IMR-90 (cell line): ENCODE measurements at regions not wholly inside any gene's neighbourhood (a gene's known extent, or its start where the extent isn't known, plus 50 kb on each side); places are given as distances from the start of the nearest gene placed in this dataset.

Experiments
- ATAC-seq: fragments of 200-7000 bp; cut with Tn5 transposase; 2 replicates; pipeline ENCODE4 v1.9.1; 2020; ENCODE audit warnings: low read depth, mild to moderate bottlenecking, moderate library complexity
- BruUV-seq: library from RNA; stranded (reverse); fragments of 400-500 nt; replicated peaks from 2 replicates; lab custom pipeline; 2021; lab: Mats Ljungman, UMichigan
- CTCF ChIA-PET: fragments of 300-600 bp; formaldehyde crosslinking; extraction: SDS; loops from one replicate; lab custom pipeline; 2021; ENCODE audit warnings: antibody characterized with exemption; lab: Yijun Ruan, JAX
- POLR2A ChIA-PET: fragments of 300-600 bp; sonication (Branson Sonifier 250); formaldehyde crosslinking; loops from one replicate; lab custom pipeline; 2022; ENCODE audit warnings: antibody characterized with exemption; ENCODE audit not compliant: unreplicated experiment; lab: Charles Lee
- DNase-seq: peaks from one replicate; pipeline ENCODE4 v3.0.0; 2013
- H2AFZ ChIP-seq: replicated peaks from 2 replicates; pipeline ENCODE3; 2013; ENCODE audit warnings: low read length, mild to moderate bottlenecking; ENCODE audit not compliant: poor library complexity
- H2AK5ac ChIP-seq: 2 replicates; pipeline ENCODE4 v1.6.1; 2013; ENCODE audit warnings: low read depth, low read length, inconsistent platforms
- H2AK9ac ChIP-seq: replicated peaks from 2 replicates; pipeline ENCODE3; 2013; ENCODE audit warnings: mild to moderate bottlenecking, low read depth, low read length, moderate library complexity; ENCODE audit not compliant: poor library complexity
- H2BK120ac ChIP-seq: 2 replicates; pipeline ENCODE4 v1.6.1; 2013; ENCODE audit warnings: low read depth, low read length, inconsistent platforms
- H2BK15ac ChIP-seq: 3 replicates; pipeline ENCODE4 v1.6.1; 2013; ENCODE audit warnings: low read depth, low read length, inconsistent platforms
- H2BK20ac ChIP-seq: 2 replicates; pipeline ENCODE4 v1.6.1; 2013; ENCODE audit warnings: low read depth, mild to moderate bottlenecking, inconsistent platforms, low read length, moderate library complexity
- H2BK5ac ChIP-seq: 2 replicates; pipeline ENCODE4 v1.6.1; 2013; ENCODE audit warnings: mild to moderate bottlenecking, low read depth, low read length, inconsistent platforms; ENCODE audit not compliant: poor library complexity, severe bottlenecking
- H3K14ac ChIP-seq: replicated peaks from 2 replicates; pipeline ENCODE4 v1.6.1; 2013; ENCODE audit warnings: low read depth, low read length, inconsistent platforms
- H3K18ac ChIP-seq: 2 replicates; pipeline ENCODE4 v1.6.1; 2013; ENCODE audit warnings: low read depth, low read length, control low read depth
- H3K23ac ChIP-seq: 2 replicates; pipeline ENCODE4 v1.6.1; 2013; ENCODE audit warnings: low read depth, low read length, inconsistent platforms
- H3K27ac ChIP-seq: 2 replicates; pipeline ENCODE4 v1.5.1; 2013; ENCODE audit warnings: mild to moderate bottlenecking, control low read depth, low read length; ENCODE audit not compliant: insufficient read depth
- H3K27me3 ChIP-seq: 2 replicates; pipeline ENCODE4 v1.6.1; 2013; ENCODE audit warnings: low read length; ENCODE audit not compliant: control insufficient read depth, insufficient read depth
- H3K36me3 ChIP-seq: 2 replicates; pipeline ENCODE4 v1.6.1; 2013; ENCODE audit warnings: low read length, mixed read lengths; ENCODE audit not compliant: control insufficient read depth, insufficient read depth
- H3K4ac ChIP-seq: 2 replicates; pipeline ENCODE4 v1.6.1; 2013; ENCODE audit warnings: low read depth, low read length, inconsistent platforms
- H3K4me1 ChIP-seq: 2 replicates; pipeline ENCODE4 v1.6.1; 2013; ENCODE audit warnings: low read length, mixed read lengths; ENCODE audit not compliant: control insufficient read depth, insufficient read depth
- H3K4me2 ChIP-seq: 2 replicates; pipeline ENCODE4 v1.6.1; 2013; ENCODE audit warnings: low read depth, mild to moderate bottlenecking, control low read depth, low read length, moderate library complexity
- H3K4me3 ChIP-seq: 2 replicates; pipeline ENCODE4 v1.5.1; 2013; ENCODE audit warnings: low read depth, mild to moderate bottlenecking, control low read depth, low read length, moderate library complexity; ENCODE audit not compliant: insufficient read depth
- H3K56ac ChIP-seq: 2 replicates; pipeline ENCODE4 v1.6.1; 2013; ENCODE audit warnings: low read length, inconsistent platforms; ENCODE audit not compliant: insufficient read depth; ENCODE audit errors: extremely low read depth
- H3K79me1 ChIP-seq, 2 experiments: 2 replicates each; pipeline ENCODE4 v1.6.1; 2013; ENCODE audit warnings: low read length in 2 of 2, inconsistent platforms in 1 of 2, low read depth in 1 of 2
- H3K9ac ChIP-seq: 2 replicates; pipeline ENCODE4 v1.6.1; 2013; ENCODE audit warnings: low read depth, low read length, control low read depth
- H3K9me1 ChIP-seq: 2 replicates; pipeline ENCODE4 v1.6.1; 2013; ENCODE audit warnings: low read length, inconsistent platforms; ENCODE audit not compliant: insufficient read depth
- H3K9me3 ChIP-seq: 2 replicates; pipeline ENCODE4 v1.6.1; 2013; ENCODE audit warnings: low read length; ENCODE audit not compliant: control insufficient read depth, insufficient read depth
- H4K20me1 ChIP-seq: 2 replicates; pipeline ENCODE4 v1.6.1; 2013; ENCODE audit warnings: low read length, inconsistent platforms; ENCODE audit not compliant: insufficient read depth
- H4K5ac ChIP-seq: 2 replicates; pipeline ENCODE4 v1.6.1; 2013; ENCODE audit warnings: mild to moderate bottlenecking, low read depth, low read length, control low read depth
- H4K8ac ChIP-seq, 2 experiments: 2 replicates each; pipeline ENCODE4 v1.6.1; 2013; ENCODE audit warnings: low read depth in 2 of 2, low read length in 2 of 2, control low read depth in 1 of 2, inconsistent platforms in 1 of 2
- H4K91ac ChIP-seq: 2 replicates; pipeline ENCODE4 v1.6.1; 2013; ENCODE audit warnings: low read depth, low read length, inconsistent platforms; ENCODE audit not compliant: insufficient read depth
- BHLHE40 ChIP-seq: fragments of 150-350 bp; IDR thresholded peaks from 2 replicates; pipeline ENCODE4 v1.6.1; 2016; ENCODE audit warnings: mild to moderate bottlenecking, low read depth, low read length
- CEBPB ChIP-seq: IDR thresholded peaks from 2 replicates; pipeline ENCODE4 v1.6.1; 2012; ENCODE audit warnings: low read depth, low read length, improper control_type of control experiment
- CHD1 ChIP-seq: IDR thresholded peaks from 2 replicates; pipeline ENCODE4 v1.6.1; 2012; ENCODE audit warnings: low read depth, low read length, improper control_type of control experiment
- SMC3 ChIP-seq: fragments of 150-350 bp; IDR thresholded peaks from 2 replicates; pipeline ENCODE4 v1.6.1; 2016; ENCODE audit warnings: low read depth, mild to moderate bottlenecking, antibody characterized with exemption, low read length, moderate library complexity
- WGBS, 2 experiments: methylation state at CpG; one replicate each; pipeline versions ENCODE4 v1.1.5 to v1.1.7; 2013; ENCODE audit warnings: missing lambda C conversion rate in 2 of 2; ENCODE audit not compliant: insufficient read length in 1 of 2; ENCODE audit errors: extremely low coverage in 2 of 2; 5-methylcytosine and 5-hydroxymethylcytosine counted together
- dilution Hi-C: fragments of 300-500 bp; cut with HindIII; formaldehyde crosslinking; loops from one replicate; pipeline ENCODE4 v1.14.3; 2018; ENCODE audit warnings: low sequenced_read_pairs; ENCODE audit not compliant: unreplicated experiment
- in situ Hi-C: fragments of 300-500 bp; cut with MboI; formaldehyde crosslinking; loops from 3 replicates; pipeline ENCODE4 v1.14.3; 2019; ENCODE audit warnings: low sequenced_read_pairs, inconsistent platforms, mixed read lengths
- intact Hi-C: fragments of 100-400 bp; cut with micrococcal nuclease; formaldehyde crosslinking; loops from 2 replicates; pipeline ENCODE4 v1.10.0; 2022
- TF ChIP-seq, protein P1 (sequence below): fragments of 150-350 bp; IDR thresholded peaks from 2 replicates; pipeline ENCODE4 v1.6.1; 2017; ENCODE audit warnings: mild to moderate bottlenecking, antibody characterized with exemption, low read length, low read depth

DNA sequence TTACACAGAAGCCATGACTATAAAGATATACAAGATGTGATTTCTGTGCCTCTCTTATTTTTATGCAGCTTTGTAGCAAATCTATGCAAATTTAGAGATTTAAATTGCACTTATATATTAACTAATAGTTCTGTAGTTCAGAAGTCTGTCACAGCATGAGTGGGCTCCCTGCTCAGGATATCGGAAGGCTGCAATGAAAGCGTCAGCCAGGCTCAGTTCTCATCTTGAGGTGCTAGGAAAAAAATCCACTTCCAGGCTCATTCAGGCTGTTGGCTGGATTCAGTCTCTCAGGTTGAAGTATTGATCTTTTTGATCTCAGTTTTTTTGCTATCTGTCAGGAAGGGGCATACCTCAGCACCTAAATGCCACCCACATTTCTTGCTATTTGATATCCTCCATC lies 487.4 kb upstream of the DEPDC1 start:
- Histone ChIP-seq H3K23ac (no peak overlapping the region), H3K9me3 (no peaks in the 10 kb centered on the region), H3K4me3 (no peak overlapping the region), H4K8ac (no peak overlapping the region), H2AK5ac (no peak overlapping the region), H3K4ac (no peak overlapping the region), H3K27me3 (no peaks in the 10 kb centered on the region), H4K5ac (no peak overlapping the region), H4K91ac (no peak overlapping the region), H3K36me3 (no peaks in the 10 kb centered on the region), H3K14ac (no peak overlapping the region), H3K4me1 (no peaks in the 10 kb centered on the region), H3K79me1 (no peaks in the 10 kb centered on the region), H3K56ac (no peak overlapping the region), H2BK5ac (no peak overlapping the region), H2BK20ac (no peak overlapping the region), H2BK15ac (no peak overlapping the region), H3K18ac (no peak overlapping the region), H2BK120ac (no peak overlapping the region), H3K9ac (no peak overlapping the region), H3K4me2 (no peak overlapping the region), H3K9me1 (no peaks in the 10 kb centered on the region), H2AFZ (no peak overlapping the region), H3K27ac (no peak overlapping the region), H4K20me1 (no peaks in the 10 kb centered on the region), H2AK9ac (no peak overlapping the region)
- TF ChIP-seq BHLHE40 = no peak
- TF ChIP-seq CEBPB = no peak
- no peak for TF ChIP-seq SMC3
- TF ChIP-seq CHD1 = no peak
- TF ChIP-seq, protein P1, sequence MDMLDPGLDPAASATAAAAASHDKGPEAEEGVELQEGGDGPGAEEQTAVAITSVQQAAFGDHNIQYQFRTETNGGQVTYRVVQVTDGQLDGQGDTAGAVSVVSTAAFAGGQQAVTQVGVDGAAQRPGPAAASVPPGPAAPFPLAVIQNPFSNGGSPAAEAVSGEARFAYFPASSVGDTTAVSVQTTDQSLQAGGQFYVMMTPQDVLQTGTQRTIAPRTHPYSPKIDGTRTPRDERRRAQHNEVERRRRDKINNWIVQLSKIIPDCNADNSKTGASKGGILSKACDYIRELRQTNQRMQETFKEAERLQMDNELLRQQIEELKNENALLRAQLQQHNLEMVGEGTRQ = no peak
- ChIA-PET CTCF (interaction anchor here (0.6 kb wide), 1 partner anchor 10 kb away, joined by 3 read pairs; no protein-coding TSS in a partner anchor), POLR2A (no interaction called here)
- no CpG with 5 or more reads among the region's 2 CpGs for WGBS, 2 experiments
- in situ Hi-C loops = no loop called here
- BruUV-seq = no TSS peak
- DNase-seq (no peak), ATAC-seq (no peak)
- dilution Hi-C loops = no loop called here
- intact Hi-C loops = no loop called here
